Peyer's patch (tissue), 4 donors: ENCODE measurements at regions not wholly inside any gene's neighbourhood (a gene's known extent, or its start where the extent isn't known, plus 50 kb on each side); places are given as distances from the start of the nearest gene placed in this dataset.

Experiments
- POLR2A ChIP-seq, 2 donors: fragments of 450-650 bp; IDR thresholded peaks; one replicate each; pipeline ENCODE4 v1.5.1; 2017; ENCODE audit warnings: antibody characterized with exemption in 2 of 2, mild to moderate bottlenecking in 2 of 2, moderate library complexity in 2 of 2
- TF ChIP-seq, protein P1 (sequence below), 6 experiments: fragments of 450-650 bp in 4 of 6; fragments of 200-600 bp in 2 of 6; sonication (generic) in 1 of 6; IDR thresholded peaks; one replicate each; pipeline ENCODE4 v1.5.1; 2017 to 2019; ENCODE audit warnings: antibody characterized with exemption in 6 of 6, mild to moderate bottlenecking in 3 of 6, moderate library complexity in 1 of 6

DNA sequence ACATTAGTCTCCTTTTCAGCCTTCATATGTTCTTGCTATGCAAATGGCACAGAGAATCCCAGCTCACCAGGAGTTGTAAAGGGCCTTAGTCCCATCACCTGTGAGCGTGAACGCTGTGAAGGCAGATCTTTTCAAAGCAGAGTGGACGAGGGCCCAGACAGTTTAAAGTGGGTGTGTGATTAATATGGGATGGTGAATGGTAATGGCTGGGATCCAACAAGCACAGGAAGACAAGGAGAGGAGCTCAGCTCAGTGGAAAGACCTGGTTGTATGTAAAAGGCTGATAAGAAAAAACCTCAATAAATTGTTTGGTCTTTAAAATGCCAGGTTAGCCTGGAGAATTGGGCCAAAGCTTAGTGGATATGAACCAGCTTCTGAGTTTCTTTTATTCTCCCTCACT, 326.2 kb downstream of the NYAP2 start:
- TF ChIP-seq, protein P1, sequence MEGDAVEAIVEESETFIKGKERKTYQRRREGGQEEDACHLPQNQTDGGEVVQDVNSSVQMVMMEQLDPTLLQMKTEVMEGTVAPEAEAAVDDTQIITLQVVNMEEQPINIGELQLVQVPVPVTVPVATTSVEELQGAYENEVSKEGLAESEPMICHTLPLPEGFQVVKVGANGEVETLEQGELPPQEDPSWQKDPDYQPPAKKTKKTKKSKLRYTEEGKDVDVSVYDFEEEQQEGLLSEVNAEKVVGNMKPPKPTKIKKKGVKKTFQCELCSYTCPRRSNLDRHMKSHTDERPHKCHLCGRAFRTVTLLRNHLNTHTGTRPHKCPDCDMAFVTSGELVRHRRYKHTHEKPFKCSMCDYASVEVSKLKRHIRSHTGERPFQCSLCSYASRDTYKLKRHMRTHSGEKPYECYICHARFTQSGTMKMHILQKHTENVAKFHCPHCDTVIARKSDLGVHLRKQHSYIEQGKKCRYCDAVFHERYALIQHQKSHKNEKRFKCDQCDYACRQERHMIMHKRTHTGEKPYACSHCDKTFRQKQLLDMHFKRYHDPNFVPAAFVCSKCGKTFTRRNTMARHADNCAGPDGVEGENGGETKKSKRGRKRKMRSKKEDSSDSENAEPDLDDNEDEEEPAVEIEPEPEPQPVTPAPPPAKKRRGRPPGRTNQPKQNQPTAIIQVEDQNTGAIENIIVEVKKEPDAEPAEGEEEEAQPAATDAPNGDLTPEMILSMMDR (IDR thresholded peaks at IDR 0.05), result no peak
- TF ChIP-seq POLR2A (IDR thresholded peaks at IDR 0.05), result no peak
